ENCODE measurements at regions not wholly inside any gene's neighbourhood (a gene's known extent, or its start where the extent isn't known, plus 50 kb on each side); places are given as distances from the start of the nearest gene placed in this dataset.

DNA sequence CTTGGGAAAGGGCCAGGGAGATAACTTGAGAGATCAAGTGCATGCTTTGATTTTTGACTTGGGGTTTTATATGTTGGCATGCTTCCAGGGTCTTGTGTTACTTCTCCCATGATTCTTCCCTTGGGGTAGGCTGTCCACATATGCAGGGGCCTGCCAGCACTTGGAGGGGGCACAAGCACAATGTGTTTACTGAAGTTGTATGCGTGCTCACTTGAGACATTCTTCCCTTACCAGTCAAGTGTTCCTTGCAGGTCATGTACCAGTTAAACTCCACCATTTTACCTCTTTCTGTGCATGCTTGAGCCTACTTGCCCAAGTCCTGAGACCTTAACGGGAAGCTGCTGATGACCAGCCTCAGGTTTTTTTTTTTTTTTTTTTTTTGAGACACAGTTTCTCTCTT lies 1880.5 kb downstream of the ARAP2 start:
- TF ChIP-seq, protein P1, sequence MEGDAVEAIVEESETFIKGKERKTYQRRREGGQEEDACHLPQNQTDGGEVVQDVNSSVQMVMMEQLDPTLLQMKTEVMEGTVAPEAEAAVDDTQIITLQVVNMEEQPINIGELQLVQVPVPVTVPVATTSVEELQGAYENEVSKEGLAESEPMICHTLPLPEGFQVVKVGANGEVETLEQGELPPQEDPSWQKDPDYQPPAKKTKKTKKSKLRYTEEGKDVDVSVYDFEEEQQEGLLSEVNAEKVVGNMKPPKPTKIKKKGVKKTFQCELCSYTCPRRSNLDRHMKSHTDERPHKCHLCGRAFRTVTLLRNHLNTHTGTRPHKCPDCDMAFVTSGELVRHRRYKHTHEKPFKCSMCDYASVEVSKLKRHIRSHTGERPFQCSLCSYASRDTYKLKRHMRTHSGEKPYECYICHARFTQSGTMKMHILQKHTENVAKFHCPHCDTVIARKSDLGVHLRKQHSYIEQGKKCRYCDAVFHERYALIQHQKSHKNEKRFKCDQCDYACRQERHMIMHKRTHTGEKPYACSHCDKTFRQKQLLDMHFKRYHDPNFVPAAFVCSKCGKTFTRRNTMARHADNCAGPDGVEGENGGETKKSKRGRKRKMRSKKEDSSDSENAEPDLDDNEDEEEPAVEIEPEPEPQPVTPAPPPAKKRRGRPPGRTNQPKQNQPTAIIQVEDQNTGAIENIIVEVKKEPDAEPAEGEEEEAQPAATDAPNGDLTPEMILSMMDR (IDR thresholded peaks at IDR 0.05) = no peak
- no peak for TF ChIP-seq POLR2AphosphoS5 (IDR thresholded peaks at IDR 0.05; ENCODE audit: low read depth, low read length)
- TF ChIP-seq, protein P2, sequence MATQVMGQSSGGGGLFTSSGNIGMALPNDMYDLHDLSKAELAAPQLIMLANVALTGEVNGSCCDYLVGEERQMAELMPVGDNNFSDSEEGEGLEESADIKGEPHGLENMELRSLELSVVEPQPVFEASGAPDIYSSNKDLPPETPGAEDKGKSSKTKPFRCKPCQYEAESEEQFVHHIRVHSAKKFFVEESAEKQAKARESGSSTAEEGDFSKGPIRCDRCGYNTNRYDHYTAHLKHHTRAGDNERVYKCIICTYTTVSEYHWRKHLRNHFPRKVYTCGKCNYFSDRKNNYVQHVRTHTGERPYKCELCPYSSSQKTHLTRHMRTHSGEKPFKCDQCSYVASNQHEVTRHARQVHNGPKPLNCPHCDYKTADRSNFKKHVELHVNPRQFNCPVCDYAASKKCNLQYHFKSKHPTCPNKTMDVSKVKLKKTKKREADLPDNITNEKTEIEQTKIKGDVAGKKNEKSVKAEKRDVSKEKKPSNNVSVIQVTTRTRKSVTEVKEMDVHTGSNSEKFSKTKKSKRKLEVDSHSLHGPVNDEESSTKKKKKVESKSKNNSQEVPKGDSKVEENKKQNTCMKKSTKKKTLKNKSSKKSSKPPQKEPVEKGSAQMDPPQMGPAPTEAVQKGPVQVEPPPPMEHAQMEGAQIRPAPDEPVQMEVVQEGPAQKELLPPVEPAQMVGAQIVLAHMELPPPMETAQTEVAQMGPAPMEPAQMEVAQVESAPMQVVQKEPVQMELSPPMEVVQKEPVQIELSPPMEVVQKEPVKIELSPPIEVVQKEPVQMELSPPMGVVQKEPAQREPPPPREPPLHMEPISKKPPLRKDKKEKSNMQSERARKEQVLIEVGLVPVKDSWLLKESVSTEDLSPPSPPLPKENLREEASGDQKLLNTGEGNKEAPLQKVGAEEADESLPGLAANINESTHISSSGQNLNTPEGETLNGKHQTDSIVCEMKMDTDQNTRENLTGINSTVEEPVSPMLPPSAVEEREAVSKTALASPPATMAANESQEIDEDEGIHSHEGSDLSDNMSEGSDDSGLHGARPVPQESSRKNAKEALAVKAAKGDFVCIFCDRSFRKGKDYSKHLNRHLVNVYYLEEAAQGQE (IDR thresholded peaks at IDR 0.05; ENCODE audit: insufficient read depth in 1 of 2, low read depth in 2 of 2, low read length in 1 of 2) = no peak

All from Panc1 (cell line).